CD4-positive, alpha-beta T cell (primary cell): ENCODE measurements at regions not wholly inside any gene's neighbourhood (a gene's known extent, or its start where the extent isn't known, plus 50 kb on each side); places are given as distances from the start of the nearest gene placed in this dataset.

ENCODE experiments used
- ATAC-seq: fragments of 200-7000 bp; cut with Tn5 transposase; one replicate; pipeline ENCODE4 v1.10.0; 2022; ENCODE audit warnings: mild to moderate bottlenecking; ENCODE audit not compliant: poor library complexity
- CTCF ChIA-PET: fragments of 350-600 bp; sonication (Branson Sonifier 250); formaldehyde crosslinking; loops from one replicate; lab custom pipeline; 2021; ENCODE audit warnings: antibody characterized with exemption, inconsistent platforms; lab: Charles Lee
- POLR2A ChIA-PET: fragments of 350-600 bp; sonication (Branson Sonifier 250); formaldehyde crosslinking; loops from one replicate; lab custom pipeline; 2021; ENCODE audit warnings: antibody characterized with exemption, inconsistent platforms; lab: Charles Lee
- DNase-seq, 14 experiments: peaks; one replicate each; pipeline ENCODE4 v3.0.0-alpha.2; 2013 to 2020; ENCODE audit warnings: mixed read lengths in 2 of 14
- H3K27ac ChIP-seq, 2 donors: one replicate each; pipeline versions ENCODE4 v1.5.1 to v1.7.0; 2013; ENCODE audit warnings: low read length in 2 of 2, low read depth in 1 of 2, mild to moderate bottlenecking in 1 of 2
- H3K27me3 ChIP-seq, 2 experiments: 1 replicate in 1 of 2; 2 replicates in 1 of 2; pipeline versions ENCODE4 v1.6.1 to v1.7.0; 2013; ENCODE audit warnings: low read length in 2 of 2, control low read depth in 1 of 2, mild to moderate bottlenecking in 1 of 2, moderate library complexity in 1 of 2; ENCODE audit not compliant: insufficient read depth in 2 of 2, control insufficient read depth in 1 of 2
- H3K36me3 ChIP-seq: one replicate; pipeline ENCODE4 v1.6.1; 2013; ENCODE audit warnings: low read length, control low read depth; ENCODE audit not compliant: insufficient read depth
- H3K4me1 ChIP-seq: one replicate; pipeline ENCODE4 v1.6.1; 2013; ENCODE audit warnings: low read length, control low read depth; ENCODE audit not compliant: insufficient read depth
- H3K4me3 ChIP-seq: one replicate; pipeline ENCODE4 v1.5.1; 2013; ENCODE audit warnings: mild to moderate bottlenecking, low read length, moderate library complexity
- H3K9me3 ChIP-seq, 2 experiments: 1 replicate in 1 of 2; 2 replicates in 1 of 2; pipeline versions ENCODE4 v1.6.1 to v1.7.0; 2013; ENCODE audit warnings: low read length in 2 of 2, mild to moderate bottlenecking in 2 of 2, control low read depth in 1 of 2, moderate library complexity in 1 of 2; ENCODE audit not compliant: control insufficient read depth in 1 of 2, insufficient read depth in 1 of 2
- H3K27ac Mint-ChIP-seq: one replicate; pipeline ENCODE4 v1.8.0; 2020; ENCODE audit warnings: mixed read lengths
- H3K27me3 Mint-ChIP-seq: one replicate; pipeline ENCODE4 v1.8.0; 2021; ENCODE audit warnings: mixed read lengths
- H3K36me3 Mint-ChIP-seq: one replicate; pipeline ENCODE4 v1.8.0; 2021; ENCODE audit warnings: low read depth, mixed read lengths
- H3K4me1 Mint-ChIP-seq: one replicate; pipeline ENCODE4 v1.8.0; 2021; ENCODE audit warnings: low read depth, mixed read lengths
- H3K4me3 Mint-ChIP-seq: one replicate; pipeline ENCODE4 v1.8.0; 2020; ENCODE audit warnings: mild to moderate bottlenecking, mixed read lengths
- H3K9me3 Mint-ChIP-seq: one replicate; pipeline ENCODE4 v1.8.0; 2020; ENCODE audit warnings: mixed read lengths
- intact Hi-C, 2 experiments: fragments of 100-400 bp; cut with DNase I in 1 of 2; cut with micrococcal nuclease in 1 of 2; formaldehyde crosslinking; loops; one replicate each; pipeline versions ENCODE4 v1.15.1 to v1.9.0; 2023 to 2025; cut with DNase I, micrococcal nuclease
- TF ChIP-seq, protein P1 (sequence below): fragments of 200-600 bp; IDR thresholded peaks from one replicate; pipeline ENCODE4 v1.8.0; 2022; ENCODE audit warnings: antibody characterized with exemption, mild to moderate bottlenecking

- CTCF ChIA-PET = no interaction called here
- Histone ChIP-seq H3K4me1 (no peaks in the 10 kb centered on the region), H3K27me3 (no peaks in the 10 kb centered on the region), H3K4me3 (no peak overlapping the region), H3K36me3 (no peaks in the 10 kb centered on the region), H3K9me3 (no peaks in the 10 kb centered on the region), H3K27ac (no peak overlapping the region)
- no peak overlapping the region for H3K27ac Mint-ChIP-seq
- H3K36me3 Mint-ChIP-seq = no peaks in the 10 kb centered on the region
- no peaks in the 10 kb centered on the region for H3K4me1 Mint-ChIP-seq
- TF ChIP-seq, protein P1, sequence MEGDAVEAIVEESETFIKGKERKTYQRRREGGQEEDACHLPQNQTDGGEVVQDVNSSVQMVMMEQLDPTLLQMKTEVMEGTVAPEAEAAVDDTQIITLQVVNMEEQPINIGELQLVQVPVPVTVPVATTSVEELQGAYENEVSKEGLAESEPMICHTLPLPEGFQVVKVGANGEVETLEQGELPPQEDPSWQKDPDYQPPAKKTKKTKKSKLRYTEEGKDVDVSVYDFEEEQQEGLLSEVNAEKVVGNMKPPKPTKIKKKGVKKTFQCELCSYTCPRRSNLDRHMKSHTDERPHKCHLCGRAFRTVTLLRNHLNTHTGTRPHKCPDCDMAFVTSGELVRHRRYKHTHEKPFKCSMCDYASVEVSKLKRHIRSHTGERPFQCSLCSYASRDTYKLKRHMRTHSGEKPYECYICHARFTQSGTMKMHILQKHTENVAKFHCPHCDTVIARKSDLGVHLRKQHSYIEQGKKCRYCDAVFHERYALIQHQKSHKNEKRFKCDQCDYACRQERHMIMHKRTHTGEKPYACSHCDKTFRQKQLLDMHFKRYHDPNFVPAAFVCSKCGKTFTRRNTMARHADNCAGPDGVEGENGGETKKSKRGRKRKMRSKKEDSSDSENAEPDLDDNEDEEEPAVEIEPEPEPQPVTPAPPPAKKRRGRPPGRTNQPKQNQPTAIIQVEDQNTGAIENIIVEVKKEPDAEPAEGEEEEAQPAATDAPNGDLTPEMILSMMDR = no peak
- intact Hi-C loops = no loop called here
- H3K4me3 Mint-ChIP-seq = no peak overlapping the region
- no peak for DNase-seq
- no peaks in the 10 kb centered on the region for H3K27me3 Mint-ChIP-seq
- POLR2A ChIA-PET = no interaction called here
- ATAC-seq = no peak
- H3K9me3 Mint-ChIP-seq = peaks cover 5% of the 10 kb centered on the region
Measured at GRCh38 chr11:26790738-26791137, 68.9 kb upstream of the SLC5A12 start.

DNA sequence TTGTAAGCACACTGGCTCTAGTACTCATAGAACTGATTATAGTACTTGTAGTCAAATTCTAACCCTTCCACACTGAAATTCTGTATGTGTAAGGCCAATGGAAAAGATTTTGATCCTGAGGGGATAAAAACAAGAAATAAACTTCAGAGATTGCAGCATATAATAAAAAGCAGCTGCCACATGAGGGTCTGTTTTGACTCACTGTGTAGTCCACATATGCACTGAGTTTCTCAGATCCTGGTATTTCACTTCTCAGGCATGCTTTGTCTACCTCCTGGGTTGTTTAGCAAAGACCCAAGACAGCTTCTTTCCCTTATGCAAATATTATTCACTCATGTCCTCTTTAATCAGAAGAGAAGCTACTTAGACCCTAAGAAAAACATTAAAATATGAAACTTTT, 71.1 kb upstream of the SLC5A12 start:
- no peaks in the 10 kb centered on the region for H3K27me3 ChIP-seq
- ChIA-PET CTCF (no interaction called here), POLR2A (no interaction called here)
- H3K36me3 Mint-ChIP-seq = no peaks in the 10 kb centered on the region
- intact Hi-C loops = no loop called here
- no peaks in the 10 kb centered on the region for H3K27me3 Mint-ChIP-seq
- no peak for ATAC-seq
- no peak overlapping the region for H3K27ac Mint-ChIP-seq
- H3K9me3 Mint-ChIP-seq = peaks cover 3% of the 10 kb centered on the region
- H3K27ac ChIP-seq = no peak overlapping the region
- TF ChIP-seq, protein P1 = no peak
- H3K4me1 ChIP-seq = no peaks in the 10 kb centered on the region
- H3K4me3 ChIP-seq = no peak overlapping the region
- no peaks in the 10 kb centered on the region for H3K9me3 ChIP-seq
- no peaks in the 10 kb centered on the region for H3K4me1 Mint-ChIP-seq
- no peak for DNase-seq
- no peaks in the 10 kb centered on the region for H3K36me3 ChIP-seq
- no peak overlapping the region for H3K4me3 Mint-ChIP-seq

- H3K4me1 ChIP-seq = no peaks in the 10 kb centered on the region
- H3K4me3 ChIP-seq = no peak overlapping the region
- Mint-ChIP-seq H3K9me3 (peaks cover 3% of the 10 kb centered on the region), H3K27ac (no peak overlapping the region), H3K36me3 (no peaks in the 10 kb centered on the region), H3K4me3 (no peak overlapping the region), H3K4me1 (no peaks in the 10 kb centered on the region), H3K27me3 (no peaks in the 10 kb centered on the region)
- DNase-seq (no peak), ATAC-seq (no peak)
- intact Hi-C loops = no loop called here
- TF ChIP-seq, protein P1 = no peak
- CTCF ChIA-PET = no interaction called here
- no peaks in the 10 kb centered on the region for H3K36me3 ChIP-seq
- H3K27me3 ChIP-seq = no peaks in the 10 kb centered on the region
- no peak overlapping the region for H3K27ac ChIP-seq
- H3K9me3 ChIP-seq = no peaks in the 10 kb centered on the region
- POLR2A ChIA-PET = no interaction called here
Measured at GRCh38 chr11:26793487-26793886, 71.6 kb upstream of the SLC5A12 start.
